AG09319 (cell line): ENCODE measurements at regions not wholly inside any gene's neighbourhood (a gene's known extent, or its start where the extent isn't known, plus 50 kb on each side); places are given as distances from the start of the nearest gene placed in this dataset.

Experiments
- DNase-seq: peaks from one replicate; pipeline ENCODE4 v3.0.0-alpha.2; 2010; ENCODE audit warnings: low read depth; ENCODE audit errors: extremely low read depth
- CTCF ChIP-seq: IDR thresholded peaks from 2 replicates; pipeline ENCODE4 v1.5.1; 2011; ENCODE audit warnings: low read depth, mild to moderate bottlenecking, inconsistent platforms, low read length, moderate library complexity

- TF ChIP-seq CTCF = no peak
- no peak for DNase-seq
These were observed 177.3 kb downstream of the MACROH2A1 start for GRCh38 chr5:135221696-135222095.

- no peak for TF ChIP-seq CTCF
- DNase-seq = no peak
These were observed 177.9 kb downstream of the MACROH2A1 start for GRCh38 chr5:135221187-135221473.

GRCh38 chr5:135220394-135221186 is 178.4 kb downstream of the MACROH2A1 start:
- no peak for TF ChIP-seq CTCF
- no peak for DNase-seq

- no peak for TF ChIP-seq CTCF
- no peak for DNase-seq
These were observed 179.2 kb downstream of the MACROH2A1 start for GRCh38 chr5:135219868-135220267.

- TF ChIP-seq CTCF = no peak
- no peak for DNase-seq
These were observed 180.1 kb downstream of the MACROH2A1 start for GRCh38 chr5:135218790-135219568.

- TF ChIP-seq CTCF = no peak
- DNase-seq = no peak
These were observed 180.6 kb downstream of the MACROH2A1 start for GRCh38 chr5:135218486-135218755.

- no peak for DNase-seq
- no peak for TF ChIP-seq CTCF
These were observed 181.2 kb downstream of the MACROH2A1 start for GRCh38 chr5:135217669-135218485.
